ENCODE measurements at regions not wholly inside any gene's neighbourhood (a gene's known extent, or its start where the extent isn't known, plus 50 kb on each side); places are given as distances from the start of the nearest gene placed in this dataset.

GRCh38 chr3:13700362-13700761 lies 151.4 kb downstream of the FBLN2 start:
- Histone ChIP-seq H3K36me3 (ENCODE audit: control insufficient read depth in 2 of 2, extremely low read depth in 1 of 2, insufficient read depth in 2 of 2, low read length in 2 of 2) (no peaks in the 10 kb centered on the region), H3K9ac (replicated peaks; ENCODE audit: extremely low read depth, insufficient read depth, low read length) (no peak overlapping the region), H3K79me2 (ENCODE audit: control insufficient read depth, insufficient read depth, low read length) (no peaks in the 10 kb centered on the region), H3K4me2 (ENCODE audit: insufficient read depth, low read length) (no peak overlapping the region), H3K9me1 (replicated peaks; ENCODE audit: control insufficient read depth, extremely low read depth, insufficient read depth, low read length) (no peaks in the 10 kb centered on the region), H4K20me1 (replicated peaks; ENCODE audit: control insufficient read depth, extremely low read depth, insufficient read depth, low read length) (no peaks in the 10 kb centered on the region), H3K27me3 (ENCODE audit: control insufficient read depth in 2 of 2, insufficient read depth in 2 of 2, low read length in 2 of 2) (no peaks in the 10 kb centered on the region), H3K9me3 (replicated peaks; ENCODE audit: control insufficient read depth, insufficient read depth, low read length) (no peaks in the 10 kb centered on the region), H3K4me3 (replicated peaks in 1 of 3; ENCODE audit: insufficient read depth in 1 of 3, low read depth in 1 of 3, low read length in 3 of 3) (no peak overlapping the region), H2AFZ (ENCODE audit: low read depth, low read length) (no peak overlapping the region), H3K27ac (ENCODE audit: insufficient read depth, low read depth, low read length) (no peak overlapping the region), H3K4me1 (ENCODE audit: control insufficient read depth, extremely low read depth, insufficient read depth, low read length) (no peaks in the 10 kb centered on the region)
- intact Hi-C loops (cut with micrococcal nuclease) (no loop called here), dilution Hi-C loops (cut with MboI; ENCODE audit: extremely low pct_ligation_motif_present, low sequenced_read_pairs) (no loop called here)
- no TSS peak for BruUV-seq (replicated peaks)
- CTCF ChIA-PET, result no interaction called here
- TF ChIP-seq EZH2 (IDR thresholded peaks at IDR 0.05; ENCODE audit: borderline replicate concordance, low read depth, low read length, severe bottlenecking) (no peak), MAX (IDR thresholded peaks at IDR 0.05; ENCODE audit: insufficient read depth, insufficient read length) (no peak), POLR2AphosphoS5 (IDR thresholded peaks at IDR 0.05; ENCODE audit: insufficient read depth, low read depth, low read length) (no peak), GATA2 (IDR thresholded peaks at IDR 0.05; ENCODE audit: insufficient read depth, insufficient read length, low read depth, low read length) (no peak), MYC (IDR thresholded peaks at IDR 0.05; ENCODE audit: low read depth, low read length) (no peak), POLR2A (IDR thresholded peaks at IDR 0.05; ENCODE audit: low read depth, low read length) (no peak), FOS (IDR thresholded peaks at IDR 0.05; ENCODE audit: borderline replicate concordance, insufficient read depth, low read length) (no peak), CTCF (IDR thresholded peaks at IDR 0.05; ENCODE audit: extremely low read depth in 1 of 2, insufficient read depth in 1 of 2, low read depth in 1 of 2, low read length in 2 of 2) (no peak), JUN (IDR thresholded peaks at IDR 0.05; ENCODE audit: borderline replicate concordance, insufficient read depth, insufficient read length, low read depth) (no peak)
- no peak for DNase-seq (ENCODE audit: low read depth, low spot score)
- FAIRE-seq, result no peak
- POLR2A ChIA-PET, result no interaction called here

All from endothelial cell of umbilical vein (primary cell).